Activated naive CD8-positive, alpha-beta T cell treated with anti-CD3 and anti-CD28 coated beads, Interleukin-2, amount 10 ng/mL, durations not matched to agents 7 days and 5 days (primary cell): ENCODE measurements at regions not wholly inside any gene's neighbourhood (a gene's known extent, or its start where the extent isn't known, plus 50 kb on each side); places are given as distances from the start of the nearest gene placed in this dataset.
"Not testable (repeated sequence)": the region's sequence is repeated elsewhere in the genome, so short reads cannot be mapped to it uniquely, and the experiment has no call there.

Experiments
- ATAC-seq: fragments of 150-1000 bp; cut with Tn5 transposase; one replicate; pipeline ENCODE4 v1.10.0; 2021; ENCODE audit warnings: low read depth, moderate library complexity
- POLR2A ChIA-PET: fragments of 350-600 bp; sonication (Branson Sonifier 250); formaldehyde crosslinking; loops from one replicate; lab custom pipeline; 2021; ENCODE audit warnings: antibody characterized with exemption; lab: Charles Lee
- DNase-seq: peaks from one replicate; pipeline ENCODE4 v3.0.0; 2021
- H3K27ac Mint-ChIP-seq: one replicate; pipeline ENCODE4 v1.8.0; 2022; ENCODE audit warnings: mild to moderate bottlenecking, mixed read lengths
- H3K27me3 Mint-ChIP-seq: one replicate; pipeline ENCODE4 v1.8.0; 2022; ENCODE audit warnings: mild to moderate bottlenecking, moderate library complexity, mixed read lengths
- H3K36me3 Mint-ChIP-seq: one replicate; pipeline ENCODE4 v1.8.0; 2021; ENCODE audit warnings: mild to moderate bottlenecking, mixed read lengths
- H3K4me1 Mint-ChIP-seq: one replicate; pipeline ENCODE4 v1.8.0; 2021; ENCODE audit warnings: mixed read lengths
- H3K4me3 Mint-ChIP-seq: one replicate; pipeline ENCODE4 v1.8.0; 2022; ENCODE audit warnings: mild to moderate bottlenecking, moderate library complexity, mixed read lengths
- H3K9me3 Mint-ChIP-seq: one replicate; pipeline ENCODE4 v1.8.0; 2021; ENCODE audit warnings: mixed read lengths

DNA sequence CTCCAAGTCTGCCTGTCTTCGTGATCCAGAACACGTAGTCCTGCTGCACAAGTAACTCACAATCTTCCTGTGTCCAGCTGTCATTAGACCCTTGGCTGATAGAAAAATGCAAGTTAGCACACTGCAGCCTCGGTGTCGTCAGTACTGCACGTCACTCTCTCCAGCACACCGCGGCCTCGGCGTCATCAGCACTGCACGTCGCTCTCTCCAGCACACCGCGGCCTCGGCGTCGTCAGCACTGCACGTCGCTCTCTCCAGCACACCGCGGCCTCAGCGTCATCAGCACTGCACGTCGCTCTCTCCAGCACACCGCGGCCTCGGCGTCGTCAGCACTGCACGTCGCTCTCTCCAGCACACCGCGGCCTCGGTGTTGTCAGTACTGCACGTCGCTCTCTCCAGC, 160.0 kb downstream of the FOXL1 start:
- H3K27me3 Mint-ChIP-seq: peaks cover 50% of the 10 kb centered on the region
- H3K4me1 Mint-ChIP-seq: not testable (repeated sequence)

DNA sequence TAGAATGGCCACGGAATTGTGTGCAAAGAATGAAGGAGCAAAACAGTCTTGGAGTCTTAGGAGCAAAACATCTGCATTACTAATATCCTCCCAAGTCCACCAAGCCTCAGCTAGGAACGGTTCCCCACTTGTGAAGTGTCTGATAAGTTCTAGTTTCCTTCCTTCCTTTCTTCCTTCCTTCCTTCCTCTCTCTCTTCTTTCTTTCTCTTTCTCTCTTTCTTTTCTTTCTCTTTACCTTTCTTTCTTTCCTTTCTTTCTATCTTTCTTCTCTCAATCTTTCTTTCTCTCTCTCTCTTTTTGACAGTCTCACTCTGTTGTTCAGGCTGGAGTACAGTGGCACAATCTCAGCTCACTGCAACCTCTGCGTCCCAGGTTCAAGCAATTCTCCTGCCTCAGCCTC, 160.8 kb downstream of the FOXL1 start:
- no peaks in the 10 kb centered on the region for H3K9me3 Mint-ChIP-seq
- POLR2A ChIA-PET: no interaction called here
- no peak overlapping the region for H3K27ac Mint-ChIP-seq
- no peaks in the 10 kb centered on the region for H3K36me3 Mint-ChIP-seq
- ATAC-seq (no peak), DNase-seq (no peak)
- H3K4me1 Mint-ChIP-seq: peaks cover 9% of the 10 kb centered on the region
- H3K27me3 Mint-ChIP-seq: peaks cover 42% of the 10 kb centered on the region
- H3K4me3 Mint-ChIP-seq: no peak overlapping the region

More for the DNA sequence above, 160.0 kb downstream of the FOXL1 start:
- H3K4me3 Mint-ChIP-seq, DNase-seq, H3K9me3 Mint-ChIP-seq, H3K36me3 Mint-ChIP-seq, H3K27ac Mint-ChIP-seq, POLR2A ChIA-PET, ATAC-seq: not testable (repeated sequence)

DNA sequence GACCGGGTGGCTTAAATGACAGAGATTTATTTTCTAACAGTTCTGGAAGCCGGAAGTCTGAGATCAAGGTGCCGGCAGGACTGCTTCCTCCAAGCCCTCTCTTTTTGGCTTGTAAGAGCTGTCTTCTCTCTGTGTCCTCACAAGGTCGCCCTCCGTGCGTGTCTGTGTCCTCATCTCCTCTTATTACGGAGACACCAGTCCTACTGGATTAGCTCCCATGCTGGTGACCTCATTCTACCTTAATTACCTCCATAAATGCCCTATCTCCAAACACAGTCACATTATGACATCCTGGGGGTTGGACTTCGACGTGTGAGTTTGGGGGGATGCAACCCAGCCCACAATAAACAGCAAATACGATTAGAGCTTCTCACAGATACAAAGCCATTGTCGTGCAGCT, 161.5 kb downstream of the FOXL1 start:
- H3K9me3 Mint-ChIP-seq: no peaks in the 10 kb centered on the region
- H3K4me3 Mint-ChIP-seq: no peak overlapping the region
- POLR2A ChIA-PET: no interaction called here
- H3K4me1 Mint-ChIP-seq: peaks cover 9% of the 10 kb centered on the region
- ATAC-seq (no peak), DNase-seq (no peak)
- no peak overlapping the region for H3K27ac Mint-ChIP-seq
- no peaks in the 10 kb centered on the region for H3K36me3 Mint-ChIP-seq
- peaks cover 37% of the 10 kb centered on the region for H3K27me3 Mint-ChIP-seq

- no peaks in the 10 kb centered on the region for H3K36me3 Mint-ChIP-seq
- no peak overlapping the region for H3K4me3 Mint-ChIP-seq
- H3K27me3 Mint-ChIP-seq: peaks cover 36% of the 10 kb centered on the region
- H3K27ac Mint-ChIP-seq: no peak overlapping the region
- POLR2A ChIA-PET: no interaction called here
- H3K9me3 Mint-ChIP-seq: no peaks in the 10 kb centered on the region
- DNase-seq: no peak
- peaks cover 9% of the 10 kb centered on the region for H3K4me1 Mint-ChIP-seq
- no peak for ATAC-seq
Measured at GRCh38 chr16:86740298-86740697, 161.9 kb downstream of the FOXL1 start.

DNA sequence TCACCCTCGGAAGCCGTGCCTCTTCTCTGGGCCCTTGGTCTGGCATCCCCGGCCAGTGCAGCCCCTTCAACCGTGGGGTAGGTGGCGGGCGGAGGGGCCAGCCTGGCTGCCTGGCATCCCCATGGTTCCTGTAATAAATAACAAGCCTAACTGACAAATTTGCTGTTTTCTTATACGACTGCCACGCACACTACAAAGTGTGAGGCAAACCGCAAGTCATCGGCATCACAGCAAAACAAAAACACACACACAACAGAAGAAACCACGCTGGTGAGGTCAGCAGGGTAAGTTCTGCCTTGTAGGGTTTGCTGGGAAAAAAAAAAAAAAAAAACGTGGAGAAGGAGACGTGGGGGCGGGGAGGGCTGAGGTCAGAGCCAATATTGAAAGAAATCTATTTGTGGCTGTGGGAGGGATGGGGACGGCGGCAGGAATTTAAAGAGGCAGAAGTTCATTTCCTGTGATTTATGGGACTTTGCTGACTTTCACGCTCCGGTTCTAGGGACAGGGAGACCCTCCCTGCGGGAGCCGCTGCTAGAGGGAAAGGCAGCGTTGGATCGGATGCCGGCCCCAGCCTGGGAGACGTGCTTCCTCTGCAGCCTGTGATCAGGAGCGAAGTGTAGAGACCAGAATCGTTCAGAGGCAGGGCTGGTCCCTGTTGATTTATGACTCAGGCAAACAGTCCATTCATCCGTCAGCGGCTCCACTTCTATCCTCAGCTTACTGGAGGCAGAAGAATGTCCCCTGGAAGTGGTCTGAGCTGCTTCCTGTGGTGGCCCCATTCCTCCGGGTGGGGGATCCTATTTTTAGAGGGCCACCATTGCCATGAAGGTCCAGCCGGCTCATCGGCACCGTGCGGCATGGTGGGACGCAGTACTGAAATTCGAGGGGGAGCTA, 162.8 kb downstream of the FOXL1 start:
- POLR2A ChIA-PET: no interaction called here
- ATAC-seq (no peak), DNase-seq (no peak)
- no peaks in the 10 kb centered on the region for H3K36me3 Mint-ChIP-seq
- no peak overlapping the region for H3K27ac Mint-ChIP-seq
- H3K4me1 Mint-ChIP-seq: peaks cover 9% of the 10 kb centered on the region
- no peaks in the 10 kb centered on the region for H3K9me3 Mint-ChIP-seq
- H3K27me3 Mint-ChIP-seq: peaks cover 34% of the 10 kb centered on the region
- peak overlapping the region; percentile 38 for H3K4me3 Mint-ChIP-seq

DNA sequence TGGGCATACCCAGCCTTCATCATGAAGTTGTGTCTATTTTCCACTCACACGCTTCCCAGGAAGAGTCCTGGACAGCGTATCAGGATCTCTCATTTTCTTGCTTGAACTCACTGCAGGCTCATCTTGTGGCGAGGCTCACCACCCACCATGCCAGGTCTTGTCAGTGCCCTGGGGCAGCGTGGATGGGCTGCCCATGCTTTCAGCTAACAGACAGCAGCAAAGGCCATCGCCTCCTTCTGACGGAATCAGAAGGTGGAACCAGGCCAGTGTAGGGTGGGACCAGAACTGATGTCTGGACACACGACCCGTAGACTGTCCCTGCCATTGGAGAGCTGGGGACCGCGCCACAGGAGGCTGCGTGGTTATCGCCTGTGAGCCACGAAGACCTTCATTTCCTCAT, 169.4 kb downstream of the FOXL1 start:
- POLR2A ChIA-PET: no interaction called here
- no peaks in the 10 kb centered on the region for H3K9me3 Mint-ChIP-seq
- ATAC-seq: no peak
- H3K4me1 Mint-ChIP-seq: no peaks in the 10 kb centered on the region
- no peak overlapping the region for H3K27ac Mint-ChIP-seq
- peaks cover 2% of the 10 kb centered on the region for H3K27me3 Mint-ChIP-seq
- H3K4me3 Mint-ChIP-seq: no peak overlapping the region
- DNase-seq: no peak
- H3K36me3 Mint-ChIP-seq: no peaks in the 10 kb centered on the region

GRCh38 chr16:86748652-86749051, 170.3 kb downstream of the FOXL1 start:
- no peak overlapping the region for H3K27ac Mint-ChIP-seq
- no peak for DNase-seq
- H3K4me3 Mint-ChIP-seq: no peak overlapping the region
- no peaks in the 10 kb centered on the region for H3K36me3 Mint-ChIP-seq
- H3K27me3 Mint-ChIP-seq: peaks cover 2% of the 10 kb centered on the region
- POLR2A ChIA-PET: no interaction called here
- no peaks in the 10 kb centered on the region for H3K9me3 Mint-ChIP-seq
- ATAC-seq: no peak
- H3K4me1 Mint-ChIP-seq: no peaks in the 10 kb centered on the region

- peaks cover 2% of the 10 kb centered on the region for H3K27me3 Mint-ChIP-seq
- no peak for DNase-seq
- ATAC-seq: no peak
- no peak overlapping the region for H3K4me3 Mint-ChIP-seq
- POLR2A ChIA-PET: no interaction called here
- H3K27ac Mint-ChIP-seq: no peak overlapping the region
- no peaks in the 10 kb centered on the region for H3K9me3 Mint-ChIP-seq
- no peaks in the 10 kb centered on the region for H3K4me1 Mint-ChIP-seq
- no peaks in the 10 kb centered on the region for H3K36me3 Mint-ChIP-seq
Measured at GRCh38 chr16:86751076-86752030, 173.0 kb downstream of the FOXL1 start.

DNA sequence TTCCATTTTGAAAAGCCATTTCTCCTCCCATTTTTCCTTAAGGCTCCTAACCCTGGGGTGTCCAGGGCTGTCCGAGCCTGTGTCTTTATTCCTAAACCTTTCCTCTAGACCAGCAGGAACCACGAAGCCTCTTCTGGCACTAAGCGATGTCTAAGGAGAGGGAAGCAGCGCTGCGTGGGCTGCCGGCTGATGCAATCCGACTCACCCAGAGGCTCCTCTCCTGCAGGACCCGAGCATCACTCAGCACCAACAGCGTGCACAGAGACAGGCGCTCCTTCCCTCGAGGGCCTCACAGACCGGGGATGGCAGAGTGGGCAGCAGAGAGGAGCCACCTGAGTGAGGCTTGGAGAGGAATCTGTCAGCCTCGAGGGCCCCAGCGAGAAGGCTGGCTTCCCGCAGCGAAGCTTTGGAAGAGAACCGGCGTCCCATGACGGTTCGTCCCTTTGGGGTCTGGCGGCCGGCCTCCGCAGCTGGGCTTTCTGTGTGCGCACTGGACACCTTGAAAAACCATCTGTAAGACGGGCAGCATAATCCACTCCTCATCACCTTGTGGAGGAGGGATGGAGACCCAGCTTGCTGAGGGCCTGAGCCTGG, 174.3 kb downstream of the FOXL1 start:
- ATAC-seq (no peak), DNase-seq (no peak)
- no peaks in the 10 kb centered on the region for H3K4me1 Mint-ChIP-seq
- no peaks in the 10 kb centered on the region for H3K9me3 Mint-ChIP-seq
- POLR2A ChIA-PET: no interaction called here
- no peaks in the 10 kb centered on the region for H3K36me3 Mint-ChIP-seq
- H3K27ac Mint-ChIP-seq: no peak overlapping the region
- peaks cover 2% of the 10 kb centered on the region for H3K27me3 Mint-ChIP-seq
- no peak overlapping the region for H3K4me3 Mint-ChIP-seq

- no peak for DNase-seq
- POLR2A ChIA-PET: no interaction called here
- no peaks in the 10 kb centered on the region for H3K4me1 Mint-ChIP-seq
- H3K27ac Mint-ChIP-seq: no peak overlapping the region
- ATAC-seq: no peak
- peaks cover 3% of the 10 kb centered on the region for H3K27me3 Mint-ChIP-seq
- no peaks in the 10 kb centered on the region for H3K9me3 Mint-ChIP-seq
- H3K4me3 Mint-ChIP-seq: no peak overlapping the region
- H3K36me3 Mint-ChIP-seq: no peaks in the 10 kb centered on the region
Measured at GRCh38 chr16:86753399-86753798, 175.1 kb downstream of the FOXL1 start.

DNA sequence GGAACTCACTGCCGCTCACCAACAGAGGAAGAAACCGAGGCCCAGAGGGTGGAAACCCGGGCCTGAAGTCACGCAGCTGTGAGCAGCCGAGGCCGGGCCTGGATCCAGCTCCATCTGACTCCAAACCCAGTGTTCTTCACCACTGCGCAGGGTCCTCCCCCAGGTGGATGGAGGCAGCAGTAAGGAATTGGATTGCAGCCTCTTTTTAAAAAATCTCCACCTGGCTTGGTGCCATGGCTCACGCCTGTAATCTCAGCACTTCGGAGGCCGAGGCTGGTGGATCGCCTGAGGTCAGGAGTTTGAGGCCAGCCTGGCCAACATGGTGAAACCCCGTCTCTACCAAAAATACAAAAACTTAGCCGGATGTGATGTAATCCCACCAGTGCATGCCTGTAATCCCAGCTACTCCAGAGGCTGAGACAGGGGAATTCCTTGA, 177.2 kb downstream of the FOXL1 start:
- no peak overlapping the region for H3K4me3 Mint-ChIP-seq
- H3K9me3 Mint-ChIP-seq: no peaks in the 10 kb centered on the region
- peaks cover 17% of the 10 kb centered on the region for H3K27me3 Mint-ChIP-seq
- no peaks in the 10 kb centered on the region for H3K4me1 Mint-ChIP-seq
- no peak for DNase-seq
- no peak overlapping the region for H3K27ac Mint-ChIP-seq
- ATAC-seq: no peak
- H3K36me3 Mint-ChIP-seq: no peaks in the 10 kb centered on the region
- POLR2A ChIA-PET: no interaction called here

- H3K27me3 Mint-ChIP-seq: peaks cover 17% of the 10 kb centered on the region
- H3K9me3 Mint-ChIP-seq: no peaks in the 10 kb centered on the region
- ATAC-seq (no peak), DNase-seq (no peak)
- no peaks in the 10 kb centered on the region for H3K36me3 Mint-ChIP-seq
- no peak overlapping the region for H3K27ac Mint-ChIP-seq
- POLR2A ChIA-PET: no interaction called here
- no peak overlapping the region for H3K4me3 Mint-ChIP-seq
- no peaks in the 10 kb centered on the region for H3K4me1 Mint-ChIP-seq
Measured at GRCh38 chr16:86756882-86757703, 178.7 kb downstream of the FOXL1 start.

- H3K4me1 Mint-ChIP-seq: no peaks in the 10 kb centered on the region
- no peaks in the 10 kb centered on the region for H3K36me3 Mint-ChIP-seq
- DNase-seq: no peak
- H3K9me3 Mint-ChIP-seq: no peaks in the 10 kb centered on the region
- no peak overlapping the region for H3K4me3 Mint-ChIP-seq
- no peak overlapping the region for H3K27ac Mint-ChIP-seq
- ATAC-seq: no peak
- H3K27me3 Mint-ChIP-seq: peaks cover 17% of the 10 kb centered on the region
- POLR2A ChIA-PET: no interaction called here
Measured at GRCh38 chr16:86757704-86758040, 179.3 kb downstream of the FOXL1 start.
